Suprapubic skin (tissue), 4 donors: ENCODE measurements at regions not wholly inside any gene's neighbourhood (a gene's known extent, or its start where the extent isn't known, plus 50 kb on each side); places are given as distances from the start of the nearest gene placed in this dataset.

Experiments used
- DNase-seq, 2 donors: peaks; one replicate each; pipeline ENCODE4 v3.0.0-alpha.2; 2019; ENCODE audit warnings: low spot score in 2 of 2
- H3K27ac ChIP-seq: fragments of 200-600 bp; sonication (generic); one replicate; pipeline ENCODE4 v1.5.1; 2019
- H3K27me3 ChIP-seq: fragments of 200-600 bp; sonication (generic); one replicate; pipeline ENCODE4 v1.5.1; 2019
- H3K36me3 ChIP-seq: fragments of 200-600 bp; sonication (generic); one replicate; pipeline ENCODE4 v1.5.1; 2019
- H3K4me1 ChIP-seq: fragments of 200-600 bp; sonication (generic); one replicate; pipeline ENCODE4 v1.5.1; 2019
- H3K4me3 ChIP-seq: fragments of 200-600 bp; sonication (generic); one replicate; pipeline ENCODE4 v1.5.1; 2019; ENCODE audit warnings: mild to moderate bottlenecking
- H3K9me3 ChIP-seq: fragments of 200-600 bp; sonication (generic); one replicate; pipeline ENCODE4 v1.5.1; 2019
- CTCF ChIP-seq, 2 donors: fragments of 200-600 bp in 1 of 2; fragments of 450-650 bp in 1 of 2; sonication (generic) in 1 of 2; IDR thresholded peaks; one replicate each; pipeline ENCODE4 v1.5.1; 2016 to 2019; ENCODE audit warnings: antibody characterized with exemption in 2 of 2, mild to moderate bottlenecking in 1 of 2, moderate library complexity in 1 of 2
- EP300 ChIP-seq: sonication (generic); formaldehyde crosslinking; IDR thresholded peaks from one replicate; pipeline ENCODE4 v1.6.1; 2017; ENCODE audit warnings: antibody characterized with exemption
- POLR2A ChIP-seq, 2 donors: fragments of 450-650 bp; IDR thresholded peaks; one replicate each; pipeline ENCODE4 v1.6.1; 2017; ENCODE audit warnings: antibody characterized with exemption in 2 of 2, mild to moderate bottlenecking in 2 of 2, moderate library complexity in 2 of 2
- POLR2AphosphoS5 ChIP-seq, 3 donors: sonication (generic); formaldehyde crosslinking; IDR thresholded peaks; one replicate each; pipeline ENCODE4 v1.6.1; 2017; ENCODE audit warnings: antibody characterized with exemption in 3 of 3
- WGBS: methylation state at CpG from one replicate; pipeline ENCODE4 v1.1.5; 2018; 5-methylcytosine and 5-hydroxymethylcytosine counted together

GRCh38 chr6:153852034-153852433 is 187.0 kb upstream of the OPRM1 start:
- 81% methylated on average over 3 of the region's 3 CpGs for WGBS
- Histone ChIP-seq H3K27ac (no peak overlapping the region), H3K36me3 (no peaks in the 10 kb centered on the region), H3K27me3 (no peaks in the 10 kb centered on the region), H3K4me3 (no peak overlapping the region), H3K4me1 (no peaks in the 10 kb centered on the region), H3K9me3 (no peaks in the 10 kb centered on the region)
- DNase-seq: no peak
- TF ChIP-seq CTCF (IDR thresholded peaks at IDR 0.05) (no peak), POLR2AphosphoS5 (IDR thresholded peaks at IDR 0.05) (no peak), EP300 (no peak), POLR2A (IDR thresholded peaks at IDR 0.05) (no peak)

- Histone ChIP-seq H3K9me3 (no peaks in the 10 kb centered on the region), H3K4me1 (no peaks in the 10 kb centered on the region), H3K4me3 (no peak overlapping the region), H3K27me3 (no peaks in the 10 kb centered on the region), H3K36me3 (no peaks in the 10 kb centered on the region), H3K27ac (no peak overlapping the region)
- 68% methylated on average over 1 of the region's 1 CpG for WGBS
- TF ChIP-seq CTCF (IDR thresholded peaks at IDR 0.05): no peak
- TF ChIP-seq EP300: no peak
- no peak for DNase-seq
These were observed 189.8 kb upstream of the OPRM1 start for GRCh38 chr6:153849072-153849779.

GRCh38 chr6:153843420-153843819 is 195.6 kb upstream of the OPRM1 start:
- no peaks in the 10 kb centered on the region for H3K9me3 ChIP-seq
- no peak for TF ChIP-seq EP300
- TF ChIP-seq POLR2A (IDR thresholded peaks at IDR 0.05): no peak
- TF ChIP-seq POLR2AphosphoS5 (IDR thresholded peaks at IDR 0.05): no peak
- TF ChIP-seq CTCF (IDR thresholded peaks at IDR 0.05): no peak
- no peak overlapping the region for H3K4me3 ChIP-seq
- H3K27ac ChIP-seq: no peak overlapping the region
- no peaks in the 10 kb centered on the region for H3K36me3 ChIP-seq
- H3K4me1 ChIP-seq: no peaks in the 10 kb centered on the region
- 84% methylated on average over 4 of the region's 4 CpGs for WGBS
- DNase-seq: no peak
- H3K27me3 ChIP-seq: no peaks in the 10 kb centered on the region

- H3K27me3 ChIP-seq: no peaks in the 10 kb centered on the region
- 75% methylated on average over 9 of the region's 9 CpGs for WGBS
- no peaks in the 10 kb centered on the region for H3K36me3 ChIP-seq
- no peak overlapping the region for H3K27ac ChIP-seq
- no peak for TF ChIP-seq POLR2A (IDR thresholded peaks at IDR 0.05)
- TF ChIP-seq EP300: no peak
- TF ChIP-seq CTCF (IDR thresholded peaks at IDR 0.05): no peak
- TF ChIP-seq POLR2AphosphoS5 (IDR thresholded peaks at IDR 0.05): no peak
- no peaks in the 10 kb centered on the region for H3K4me1 ChIP-seq
- no peaks in the 10 kb centered on the region for H3K9me3 ChIP-seq
- no peak for DNase-seq
- no peak overlapping the region for H3K4me3 ChIP-seq
These were observed 196.5 kb upstream of the OPRM1 start for GRCh38 chr6:153842491-153842890.

- H3K27ac ChIP-seq: no peak overlapping the region
- H3K27me3 ChIP-seq: no peaks in the 10 kb centered on the region
- no peaks in the 10 kb centered on the region for H3K9me3 ChIP-seq
- no peak for DNase-seq
- no peak overlapping the region for H3K4me3 ChIP-seq
- H3K4me1 ChIP-seq: no peaks in the 10 kb centered on the region
- H3K36me3 ChIP-seq: no peaks in the 10 kb centered on the region
- no peak for TF ChIP-seq POLR2AphosphoS5 (IDR thresholded peaks at IDR 0.05)
- TF ChIP-seq CTCF (IDR thresholded peaks at IDR 0.05): no peak
- no peak for TF ChIP-seq POLR2A (IDR thresholded peaks at IDR 0.05)
- TF ChIP-seq EP300: no peak
- 34% methylated on average over 3 of the region's 3 CpGs for WGBS
These were observed 198.8 kb upstream of the OPRM1 start for GRCh38 chr6:153840039-153840850.
